ENCODE measurements at regions not wholly inside any gene's neighbourhood (a gene's known extent, or its start where the extent isn't known, plus 50 kb on each side); places are given as distances from the start of the nearest gene placed in this dataset.

DNA sequence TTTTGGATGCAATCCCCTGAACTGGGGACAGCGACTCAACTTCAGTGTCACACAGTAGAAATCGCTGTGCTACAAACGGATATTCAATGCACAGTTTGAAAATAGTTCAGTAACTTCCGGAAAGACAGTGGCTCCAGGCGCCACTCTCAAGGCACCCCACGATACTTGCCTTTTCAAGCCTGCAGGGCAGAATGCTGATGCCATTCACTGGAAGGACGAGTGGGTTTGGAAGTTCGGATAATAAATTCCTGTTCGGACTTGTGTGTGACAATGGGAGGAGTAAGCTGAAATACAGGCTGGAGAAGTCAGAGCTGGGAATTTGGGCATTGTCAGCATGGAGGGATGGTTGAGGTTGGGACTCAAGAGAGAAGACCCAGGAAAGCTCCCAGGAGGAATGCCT, 64.3 kb upstream of the HELT start:
- no peak overlapping the region for H3K4me3 ChIP-seq (ENCODE audit: low read depth in 1 of 2, low read length in 1 of 2)
- peaks cover 3 to 5% of the 10 kb centered on the region in 2 experiments for H3K4me1 ChIP-seq (ENCODE audit: control insufficient read depth in 1 of 2, insufficient read depth in 1 of 2, low read depth in 1 of 2, low read length in 1 of 2)
- no peaks in the 10 kb centered on the region for H3K9me3 ChIP-seq
- no peaks in the 10 kb centered on the region for H3K27me3 ChIP-seq
- H3K36me3 ChIP-seq: no peaks in the 10 kb centered on the region
- H3K27ac ChIP-seq: no peak overlapping the region
- TF ChIP-seq, protein P1, sequence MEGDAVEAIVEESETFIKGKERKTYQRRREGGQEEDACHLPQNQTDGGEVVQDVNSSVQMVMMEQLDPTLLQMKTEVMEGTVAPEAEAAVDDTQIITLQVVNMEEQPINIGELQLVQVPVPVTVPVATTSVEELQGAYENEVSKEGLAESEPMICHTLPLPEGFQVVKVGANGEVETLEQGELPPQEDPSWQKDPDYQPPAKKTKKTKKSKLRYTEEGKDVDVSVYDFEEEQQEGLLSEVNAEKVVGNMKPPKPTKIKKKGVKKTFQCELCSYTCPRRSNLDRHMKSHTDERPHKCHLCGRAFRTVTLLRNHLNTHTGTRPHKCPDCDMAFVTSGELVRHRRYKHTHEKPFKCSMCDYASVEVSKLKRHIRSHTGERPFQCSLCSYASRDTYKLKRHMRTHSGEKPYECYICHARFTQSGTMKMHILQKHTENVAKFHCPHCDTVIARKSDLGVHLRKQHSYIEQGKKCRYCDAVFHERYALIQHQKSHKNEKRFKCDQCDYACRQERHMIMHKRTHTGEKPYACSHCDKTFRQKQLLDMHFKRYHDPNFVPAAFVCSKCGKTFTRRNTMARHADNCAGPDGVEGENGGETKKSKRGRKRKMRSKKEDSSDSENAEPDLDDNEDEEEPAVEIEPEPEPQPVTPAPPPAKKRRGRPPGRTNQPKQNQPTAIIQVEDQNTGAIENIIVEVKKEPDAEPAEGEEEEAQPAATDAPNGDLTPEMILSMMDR (IDR thresholded peaks at IDR 0.05): no peak

DNA sequence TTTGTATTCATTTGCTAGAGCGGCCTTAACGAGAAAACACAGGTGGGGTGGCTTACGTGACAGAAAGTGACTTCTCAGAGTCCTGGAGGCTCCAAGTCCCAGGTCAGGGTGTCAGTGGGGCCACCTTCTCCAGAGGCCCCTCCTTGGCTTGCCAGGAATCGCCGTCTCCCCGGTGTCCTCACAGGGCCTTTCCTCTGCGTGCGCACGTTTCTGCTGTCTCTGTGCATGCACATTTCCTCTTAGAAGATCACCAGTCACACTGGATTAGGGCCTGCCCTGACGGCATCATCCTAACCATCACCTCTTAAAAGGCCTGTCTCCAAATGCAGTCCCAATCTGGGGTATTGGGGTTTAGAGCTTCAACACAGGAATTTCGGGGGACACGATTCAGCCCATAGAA, 63.8 kb upstream of the HELT start:
- Histone ChIP-seq H3K4me3 (ENCODE audit: low read depth in 1 of 2, low read length in 1 of 2) (no peak overlapping the region), H3K27ac (no peak overlapping the region), H3K36me3 (no peaks in the 10 kb centered on the region), H3K4me1 (ENCODE audit: control insufficient read depth in 1 of 2, insufficient read depth in 1 of 2, low read depth in 1 of 2, low read length in 1 of 2) (peaks cover 6 to 11% of the 10 kb centered on the region in 2 experiments), H3K9me3 (no peaks in the 10 kb centered on the region), H3K27me3 (no peaks in the 10 kb centered on the region)
- TF ChIP-seq, protein P1 (IDR thresholded peaks at IDR 0.05): no peak

DNA sequence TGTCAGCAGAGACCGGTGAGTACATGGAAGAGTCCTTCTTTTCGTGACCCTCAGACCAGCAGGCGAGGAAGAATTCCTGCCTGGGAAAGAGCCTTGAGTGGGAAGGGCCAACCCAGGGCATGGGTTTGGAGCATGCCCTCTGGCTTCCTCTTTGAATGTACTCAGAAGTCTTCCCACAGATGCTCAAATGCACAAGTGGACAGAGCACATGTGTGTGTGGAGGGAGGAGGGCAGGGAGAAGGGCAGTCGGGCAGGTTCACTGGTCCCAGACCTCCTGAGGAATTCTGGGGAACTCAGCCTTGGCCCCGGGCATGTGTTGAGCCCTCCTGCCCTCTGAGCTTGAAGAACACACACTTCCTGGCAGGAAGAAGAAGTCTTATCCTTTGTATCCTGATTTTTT, 63.2 kb upstream of the HELT start:
- Histone ChIP-seq H3K9me3 (no peaks in the 10 kb centered on the region), H3K27me3 (no peaks in the 10 kb centered on the region), H3K4me3 (ENCODE audit: low read depth in 1 of 2, low read length in 1 of 2) (no peak overlapping the region), H3K27ac (no peak overlapping the region), H3K4me1 (ENCODE audit: control insufficient read depth in 1 of 2, insufficient read depth in 1 of 2, low read depth in 1 of 2, low read length in 1 of 2) (peaks cover 6 to 11% of the 10 kb centered on the region in 2 experiments), H3K36me3 (no peaks in the 10 kb centered on the region)
- TF ChIP-seq, protein P1 (IDR thresholded peaks at IDR 0.05): no peak

DNA sequence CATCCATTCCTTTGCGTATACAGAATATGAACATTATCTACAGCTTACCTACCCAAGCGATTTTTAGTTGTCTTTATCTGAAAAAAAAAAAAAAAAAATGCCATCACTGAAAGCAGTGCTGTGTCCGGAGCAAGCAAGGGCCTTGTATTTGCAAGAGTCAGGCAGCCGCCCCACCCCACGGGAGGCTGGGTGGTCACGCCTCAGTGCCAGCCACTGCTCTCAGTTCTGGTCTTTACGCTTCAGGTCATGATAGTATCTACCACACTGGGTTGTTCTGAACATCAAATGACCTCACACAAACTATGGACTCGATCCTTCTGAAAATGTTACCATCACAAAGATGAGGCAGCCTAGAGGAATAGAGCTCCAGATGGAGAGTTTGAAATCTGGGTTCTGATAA, 62.7 kb upstream of the HELT start:
- no peaks in the 10 kb centered on the region for H3K9me3 ChIP-seq
- peaks cover 6 to 11% of the 10 kb centered on the region in 2 experiments for H3K4me1 ChIP-seq (ENCODE audit: control insufficient read depth in 1 of 2, insufficient read depth in 1 of 2, low read depth in 1 of 2, low read length in 1 of 2)
- TF ChIP-seq, protein P1 (IDR thresholded peaks at IDR 0.05): no peak

DNA sequence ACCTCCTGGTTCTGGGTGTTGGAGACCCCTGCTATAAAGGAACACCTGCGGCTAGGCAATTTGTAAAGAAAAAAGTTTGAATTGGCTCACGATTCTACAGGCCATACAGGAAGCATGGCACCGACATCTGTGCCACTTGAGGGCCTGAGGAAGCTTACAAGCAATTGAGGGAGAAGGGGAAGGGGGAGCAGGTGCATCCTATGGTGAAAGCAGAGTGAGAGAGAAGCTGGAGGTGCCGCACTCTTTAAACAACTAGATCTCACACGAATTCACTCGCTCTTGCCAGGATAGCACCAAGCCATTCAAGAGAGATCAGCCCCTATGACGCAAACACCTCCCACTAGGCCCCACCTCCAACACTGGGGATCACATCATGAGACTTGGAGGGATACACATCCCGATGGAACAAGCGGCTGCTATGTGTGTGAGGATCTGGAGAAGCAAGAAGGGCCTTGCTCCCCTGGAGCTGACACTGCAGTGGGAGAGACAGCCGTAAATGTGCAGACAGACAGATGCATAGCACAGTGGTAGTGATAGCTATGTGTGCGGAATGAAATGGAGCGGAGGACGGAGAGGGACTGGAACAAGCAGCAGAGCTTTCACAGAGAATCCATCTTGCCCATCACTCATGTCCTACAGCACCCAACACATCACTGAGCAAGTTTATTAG, 60.7 kb upstream of the HELT start:
- TF ChIP-seq, protein P1 (IDR thresholded peaks at IDR 0.05): no peak
- no peaks in the 10 kb centered on the region for H3K36me3 ChIP-seq
- H3K4me1 ChIP-seq (ENCODE audit: control insufficient read depth in 1 of 2, insufficient read depth in 1 of 2, low read depth in 1 of 2, low read length in 1 of 2): peaks cover 6 to 11% of the 10 kb centered on the region in 2 experiments

More for the DNA sequence above, 62.7 kb upstream of the HELT start:
- Histone ChIP-seq H3K36me3 (no peaks in the 10 kb centered on the region), H3K27ac (no peak overlapping the region), H3K4me3 (ENCODE audit: low read depth in 1 of 2, low read length in 1 of 2) (no peak overlapping the region), H3K27me3 (no peaks in the 10 kb centered on the region)

More for the DNA sequence above, 60.7 kb upstream of the HELT start:
- Histone ChIP-seq H3K9me3 (no peaks in the 10 kb centered on the region), H3K27me3 (no peaks in the 10 kb centered on the region), H3K27ac (no peak overlapping the region), H3K4me3 (ENCODE audit: low read depth in 1 of 2, low read length in 1 of 2) (no peak overlapping the region)
